Activated CD8-positive, alpha-beta T cell treated with anti-CD3 and anti-CD28 coated beads for 36 hours (primary cell): ENCODE measurements at regions not wholly inside any gene's neighbourhood (a gene's known extent, or its start where the extent isn't known, plus 50 kb on each side); places are given as distances from the start of the nearest gene placed in this dataset.

Source experiments
- ATAC-seq: fragments of 200-7000 bp; cut with Tn5 transposase; one replicate; pipeline ENCODE4 v1.10.0; 2021; ENCODE audit warnings: mild to moderate bottlenecking, moderate library complexity
- CTCF ChIA-PET: fragments of 350-600 bp; sonication (Branson Sonifier 250); formaldehyde crosslinking; loops from one replicate; lab custom pipeline; 2021; ENCODE audit warnings: antibody characterized with exemption; lab: Charles Lee
- POLR2A ChIA-PET: fragments of 350-600 bp; sonication (Branson Sonifier 250); formaldehyde crosslinking; loops from one replicate; lab custom pipeline; 2021; ENCODE audit warnings: antibody characterized with exemption; lab: Charles Lee
- DNase-seq: peaks from one replicate; pipeline ENCODE4 v3.0.0-alpha.2; 2020
- H3K27ac Mint-ChIP-seq: one replicate; pipeline ENCODE4 v1.8.0; 2021; ENCODE audit warnings: mild to moderate bottlenecking, mixed read lengths
- H3K27me3 Mint-ChIP-seq: one replicate; pipeline ENCODE4 v1.8.0; 2021; ENCODE audit warnings: mixed read lengths
- H3K36me3 Mint-ChIP-seq: one replicate; pipeline ENCODE4 v1.8.0; 2021; ENCODE audit warnings: low read depth, mixed read lengths
- H3K4me1 Mint-ChIP-seq: one replicate; pipeline ENCODE4 v1.8.0; 2021; ENCODE audit warnings: low read depth, mixed read lengths
- H3K4me3 Mint-ChIP-seq: one replicate; pipeline ENCODE4 v1.8.0; 2021; ENCODE audit warnings: mild to moderate bottlenecking, moderate library complexity, mixed read lengths
- H3K9me3 Mint-ChIP-seq: one replicate; pipeline ENCODE4 v1.8.0; 2021; ENCODE audit warnings: mixed read lengths
- CTCF ChIP-seq: fragments of 200-600 bp; IDR thresholded peaks from one replicate; pipeline ENCODE4 v1.8.0; 2022; ENCODE audit warnings: antibody characterized with exemption, mild to moderate bottlenecking
- intact Hi-C: fragments of 100-400 bp; cut with micrococcal nuclease; formaldehyde crosslinking; loops from one replicate; pipeline ENCODE4 v1.10.0; 2022

- ChIA-PET POLR2A (no interaction called here), CTCF (no interaction called here)
- ATAC-seq (no peak), DNase-seq (no peak)
- Mint-ChIP-seq H3K27ac (no peak overlapping the region), H3K27me3 (no peaks in the 10 kb centered on the region), H3K9me3 (no peaks in the 10 kb centered on the region), H3K4me3 (no peak overlapping the region), H3K4me1 (no peaks in the 10 kb centered on the region), H3K36me3 (no peaks in the 10 kb centered on the region)
- intact Hi-C loops: no loop called here
- TF ChIP-seq CTCF: no peak
Measured at GRCh38 chr13:90773681-90774080, 573.8 kb upstream of the MIR17HG start.

- no peaks in the 10 kb centered on the region for H3K9me3 Mint-ChIP-seq
- no peaks in the 10 kb centered on the region for H3K27me3 Mint-ChIP-seq
- CTCF ChIA-PET: no interaction called here
Measured at GRCh38 chr13:90776051-90776748, 571.3 kb upstream of the MIR17HG start.

GRCh38 chr13:90783273-90783672 is 564.2 kb upstream of the MIR17HG start:
- no peak overlapping the region for H3K27ac Mint-ChIP-seq
- no peak overlapping the region for H3K4me3 Mint-ChIP-seq
- H3K4me1 Mint-ChIP-seq: no peaks in the 10 kb centered on the region
- ATAC-seq: no peak
- intact Hi-C loops: no loop called here
- CTCF ChIA-PET: no interaction called here
- H3K36me3 Mint-ChIP-seq: no peaks in the 10 kb centered on the region
- no peaks in the 10 kb centered on the region for H3K9me3 Mint-ChIP-seq
- H3K27me3 Mint-ChIP-seq: no peaks in the 10 kb centered on the region
- no peak for TF ChIP-seq CTCF
- POLR2A ChIA-PET: no interaction called here
- no peak for DNase-seq

More at GRCh38 chr13:90776051-90776748, 571.3 kb upstream of the MIR17HG start:
- no peak overlapping the region for H3K4me3 Mint-ChIP-seq
- POLR2A ChIA-PET: no interaction called here
- no peak for ATAC-seq
- intact Hi-C loops: no loop called here
- no peak for DNase-seq
- H3K27ac Mint-ChIP-seq: no peak overlapping the region
- TF ChIP-seq CTCF: no peak
- no peaks in the 10 kb centered on the region for H3K36me3 Mint-ChIP-seq
- H3K4me1 Mint-ChIP-seq: no peaks in the 10 kb centered on the region

GRCh38 chr13:90787007-90787406 is 560.5 kb upstream of the MIR17HG start:
- CTCF ChIA-PET: no interaction called here
- Mint-ChIP-seq H3K36me3 (no peaks in the 10 kb centered on the region), H3K27ac (no peak overlapping the region), H3K9me3 (no peaks in the 10 kb centered on the region), H3K4me3 (no peak overlapping the region), H3K4me1 (no peaks in the 10 kb centered on the region), H3K27me3 (no peaks in the 10 kb centered on the region)
- TF ChIP-seq CTCF: no peak
- POLR2A ChIA-PET: no interaction called here
- intact Hi-C loops: no loop called here
- DNase-seq (no peak), ATAC-seq (no peak)

GRCh38 chr13:90792335-90792734 is 555.2 kb upstream of the MIR17HG start:
- no peaks in the 10 kb centered on the region for H3K9me3 Mint-ChIP-seq
- H3K27me3 Mint-ChIP-seq: no peaks in the 10 kb centered on the region
- no peak overlapping the region for H3K27ac Mint-ChIP-seq
- intact Hi-C loops: no loop called here
- H3K4me3 Mint-ChIP-seq: no peak overlapping the region
- H3K36me3 Mint-ChIP-seq: no peaks in the 10 kb centered on the region
- H3K4me1 Mint-ChIP-seq: no peaks in the 10 kb centered on the region
- no peak for TF ChIP-seq CTCF
- no peak for DNase-seq
- ChIA-PET CTCF (no interaction called here), POLR2A (no interaction called here)
- no peak for ATAC-seq
